Epithelial cell of proximal tubule (primary cell): ENCODE measurements at regions not wholly inside any gene's neighbourhood (a gene's known extent, or its start where the extent isn't known, plus 50 kb on each side); places are given as distances from the start of the nearest gene placed in this dataset.

Source experiments
- DNase-seq: peaks from one replicate; pipeline ENCODE4 v3.0.0-alpha.2; 2011; ENCODE audit warnings: low read depth
- H3K4me3 ChIP-seq: 2 replicates; pipeline ENCODE4 v1.5.1; 2011; ENCODE audit warnings: low read depth, mild to moderate bottlenecking, low read length
- CTCF ChIP-seq: conservative IDR thresholded peaks from 2 replicates; pipeline ENCODE4 v1.5.1; 2012; ENCODE audit warnings: low read depth, mild to moderate bottlenecking, low read length

- TF ChIP-seq CTCF = no peak
- H3K4me3 ChIP-seq = no peak overlapping the region
- DNase-seq = no peak
These were observed 246.6 kb upstream of the APCDD1 start for GRCh38 chr18:10207682-10208345.

- TF ChIP-seq CTCF = no peak
- no peak for DNase-seq
- no peak overlapping the region for H3K4me3 ChIP-seq
These were observed 245.1 kb upstream of the APCDD1 start for GRCh38 chr18:10209302-10209701.

- H3K4me3 ChIP-seq = no peak overlapping the region
- no peak for DNase-seq
- TF ChIP-seq CTCF = no peak
These were observed 244.3 kb upstream of the APCDD1 start for GRCh38 chr18:10210057-10210633.

GRCh38 chr18:10213526-10213925 is 240.9 kb upstream of the APCDD1 start:
- TF ChIP-seq CTCF = no peak
- DNase-seq = no peak
- no peak overlapping the region for H3K4me3 ChIP-seq

GRCh38 chr18:10215446-10215845 is 239.0 kb upstream of the APCDD1 start:
- no peak for TF ChIP-seq CTCF

GRCh38 chr18:10216791-10217190 is 237.6 kb upstream of the APCDD1 start:
- no peak for DNase-seq
- H3K4me3 ChIP-seq = no peak overlapping the region
- no peak for TF ChIP-seq CTCF

More at GRCh38 chr18:10215446-10215845, 239.0 kb upstream of the APCDD1 start:
- DNase-seq = no peak
- H3K4me3 ChIP-seq = no peak overlapping the region

- no peak for TF ChIP-seq CTCF
- no peak overlapping the region for H3K4me3 ChIP-seq
- DNase-seq = no peak
These were observed 237.2 kb upstream of the APCDD1 start for GRCh38 chr18:10217211-10217610.
